ENCODE measurements at regions not wholly inside any gene's neighbourhood (a gene's known extent, or its start where the extent isn't known, plus 50 kb on each side); places are given as distances from the start of the nearest gene placed in this dataset.
"Not testable (repeated sequence)": the region's sequence is repeated elsewhere in the genome, so short reads cannot be mapped to it uniquely, and the experiment has no call there.

GRCh38 chr20:5465604-5465927 lies 145.2 kb downstream of the GPCPD1 start:
- in situ Hi-C loops (cut with MboI) = no loop called here
- no peak for DNase-seq
- no peaks in the 10 kb centered on the region for H3K4me1 ChIP-seq (ENCODE audit: insufficient read depth)
- 48 to 52% methylated on average over 5 of the region's 5 CpGs for WGBS, 2 experiments (ENCODE audit: low coverage in 1 of 2, low lambda C conversion rate in 2 of 2, missing lambda C conversion rate in 2 of 2)
- no peak overlapping the region for H3K9ac ChIP-seq
- H3F3A ChIP-seq (ENCODE audit: insufficient read depth) = no peaks in the 10 kb centered on the region
- H4K20me1 ChIP-seq (ENCODE audit: insufficient read depth) = no peaks in the 10 kb centered on the region
- TF ChIP-seq EZH2phosphoT487 (IDR thresholded peaks at IDR 0.05; ENCODE audit: insufficient read depth, low read depth) (no peak), EZH2 (IDR thresholded peaks at IDR 0.05; ENCODE audit: insufficient read depth, poor library complexity, severe bottlenecking) (no peak)
- no peak overlapping the region for H3K4me2 ChIP-seq (ENCODE audit: unreplicated experiment)
- H3K9me3 ChIP-seq (ENCODE audit: low read depth) = no peaks in the 10 kb centered on the region
- no peaks in the 10 kb centered on the region for H3K79me2 ChIP-seq (ENCODE audit: insufficient read depth)
- no peaks in the 10 kb centered on the region for H3K9me2 ChIP-seq (ENCODE audit: insufficient read depth)
- no peak overlapping the region for H3K27ac ChIP-seq
- no peak overlapping the region for H3K4me3 ChIP-seq
- no peaks in the 10 kb centered on the region for H3K36me3 ChIP-seq (ENCODE audit: low read depth)
- no peak overlapping the region for H2AFZ ChIP-seq
- peaks cover 11% of the 10 kb centered on the region; the same call in 1 of the 2 replicates for H3K27me3 ChIP-seq (replicated peaks; ENCODE audit: insufficient read depth)

GRCh38 chr20:5464901-5465603 lies 145.8 kb downstream of the GPCPD1 start:
- peaks cover 11% of the 10 kb centered on the region; the same call in 1 of the 2 replicates for H3K27me3 ChIP-seq (replicated peaks; ENCODE audit: insufficient read depth)
- H3K4me3 ChIP-seq = no peak overlapping the region
- H4K20me1 ChIP-seq (ENCODE audit: insufficient read depth) = no peaks in the 10 kb centered on the region
- DNase-seq = no peak
- WGBS, 2 experiments (ENCODE audit: low coverage in 1 of 2, low lambda C conversion rate in 2 of 2, missing lambda C conversion rate in 2 of 2) = 51 to 55% methylated on average over 23 of the region's 23 CpGs
- H3K4me1 ChIP-seq (ENCODE audit: insufficient read depth) = no peaks in the 10 kb centered on the region
- H3K9ac ChIP-seq = no peak overlapping the region
- H3K36me3 ChIP-seq (ENCODE audit: low read depth) = no peaks in the 10 kb centered on the region
- no peak for TF ChIP-seq EZH2 (IDR thresholded peaks at IDR 0.05; ENCODE audit: insufficient read depth, poor library complexity, severe bottlenecking)
- TF ChIP-seq EZH2phosphoT487 (IDR thresholded peaks at IDR 0.05; ENCODE audit: insufficient read depth, low read depth) = no peak
- H3K27ac ChIP-seq = no peak overlapping the region
- H3K4me2 ChIP-seq (ENCODE audit: unreplicated experiment) = no peak overlapping the region
- H3K79me2 ChIP-seq (ENCODE audit: insufficient read depth) = no peaks in the 10 kb centered on the region
- H3K9me3 ChIP-seq (ENCODE audit: low read depth) = no peaks in the 10 kb centered on the region
- no peaks in the 10 kb centered on the region for H3K9me2 ChIP-seq (ENCODE audit: insufficient read depth)
- in situ Hi-C loops (cut with MboI) = no loop called here
- H3F3A ChIP-seq (ENCODE audit: insufficient read depth) = no peaks in the 10 kb centered on the region
- no peak overlapping the region for H2AFZ ChIP-seq

- H3K9ac ChIP-seq = no peak overlapping the region
- WGBS, 2 experiments (ENCODE audit: low coverage in 1 of 2, low lambda C conversion rate in 2 of 2, missing lambda C conversion rate in 2 of 2) = 18 to 21% methylated on average over 8 of the region's 8 CpGs
- no peaks in the 10 kb centered on the region for H3F3A ChIP-seq (ENCODE audit: insufficient read depth)
- H3K9me2 ChIP-seq (ENCODE audit: insufficient read depth) = no peaks in the 10 kb centered on the region
- H3K4me3 ChIP-seq = no peak overlapping the region
- no peak for DNase-seq
- no peak for TF ChIP-seq EZH2phosphoT487 (IDR thresholded peaks at IDR 0.05; ENCODE audit: insufficient read depth, low read depth)
- TF ChIP-seq EZH2 (IDR thresholded peaks at IDR 0.05; ENCODE audit: insufficient read depth, poor library complexity, severe bottlenecking) = no peak
- H2AFZ ChIP-seq = no peak overlapping the region
- no peaks in the 10 kb centered on the region for H3K9me3 ChIP-seq (ENCODE audit: low read depth)
- 0 out of 2 replicates have a peak, but pooled peaks cover 5% of the 10 kb centered on the region for H3K27me3 ChIP-seq (replicated peaks; ENCODE audit: insufficient read depth)
- H3K79me2 ChIP-seq (ENCODE audit: insufficient read depth) = no peaks in the 10 kb centered on the region
- no peak overlapping the region for H3K4me2 ChIP-seq (ENCODE audit: unreplicated experiment)
- H4K20me1 ChIP-seq (ENCODE audit: insufficient read depth) = no peaks in the 10 kb centered on the region
- no peaks in the 10 kb centered on the region for H3K36me3 ChIP-seq (ENCODE audit: low read depth)
- H3K4me1 ChIP-seq (ENCODE audit: insufficient read depth) = no peaks in the 10 kb centered on the region
- in situ Hi-C loops (cut with MboI) = no loop called here
- H3K27ac ChIP-seq = no peak overlapping the region
Measured at GRCh38 chr20:5463007-5463686, 146.4 kb upstream of the PROKR2 start.

GRCh38 chr20:5453745-5454144 lies 137.0 kb upstream of the PROKR2 start:
- in situ Hi-C loops (cut with MboI); H3K79me2 ChIP-seq (ENCODE audit: insufficient read depth): not testable (repeated sequence)

GRCh38 chr20:5453316-5453715 lies 136.6 kb upstream of the PROKR2 start:
- 70 to 81% methylated on average over 11 to 24 of the region's 38 CpGs for WGBS, 2 experiments (ENCODE audit: low coverage in 1 of 2, low lambda C conversion rate in 2 of 2, missing lambda C conversion rate in 2 of 2)
- H4K20me1 ChIP-seq (ENCODE audit: insufficient read depth); H3K9me2 ChIP-seq (ENCODE audit: insufficient read depth); H3K79me2 ChIP-seq (ENCODE audit: insufficient read depth); H3K4me3 ChIP-seq; H3K4me1 ChIP-seq (ENCODE audit: insufficient read depth); in situ Hi-C loops (cut with MboI); H2AFZ ChIP-seq; H3K36me3 ChIP-seq (ENCODE audit: low read depth); H3K9me3 ChIP-seq (ENCODE audit: low read depth); H3F3A ChIP-seq (ENCODE audit: insufficient read depth); H3K27me3 ChIP-seq (replicated peaks; ENCODE audit: insufficient read depth); H3K4me2 ChIP-seq (ENCODE audit: unreplicated experiment); H3K9ac ChIP-seq; DNase-seq; H3K27ac ChIP-seq: not testable (repeated sequence)

More at GRCh38 chr20:5453745-5454144, 137.0 kb upstream of the PROKR2 start:
- H3K27ac ChIP-seq; H3K4me1 ChIP-seq (ENCODE audit: insufficient read depth); H3F3A ChIP-seq (ENCODE audit: insufficient read depth); H3K9me3 ChIP-seq (ENCODE audit: low read depth); H4K20me1 ChIP-seq (ENCODE audit: insufficient read depth); H3K36me3 ChIP-seq (ENCODE audit: low read depth); H3K4me3 ChIP-seq; H3K9ac ChIP-seq; H3K4me2 ChIP-seq (ENCODE audit: unreplicated experiment); DNase-seq; H2AFZ ChIP-seq; H3K27me3 ChIP-seq (replicated peaks; ENCODE audit: insufficient read depth); H3K9me2 ChIP-seq (ENCODE audit: insufficient read depth): not testable (repeated sequence)
- WGBS, 2 experiments (ENCODE audit: low coverage in 1 of 2, low lambda C conversion rate in 2 of 2, missing lambda C conversion rate in 2 of 2) = 13 to 18% methylated on average over 7 of the region's 7 CpGs

- WGBS, 2 experiments (ENCODE audit: low coverage in 1 of 2, low lambda C conversion rate in 2 of 2, missing lambda C conversion rate in 2 of 2) = 92% methylated on average over 18 of the region's 30 CpGs; no CpG with 5 or more reads in 1 of the 2 experiments
- H3K9me3 ChIP-seq (ENCODE audit: low read depth); H3K4me1 ChIP-seq (ENCODE audit: insufficient read depth); H3F3A ChIP-seq (ENCODE audit: insufficient read depth); H3K4me2 ChIP-seq (ENCODE audit: unreplicated experiment); H3K27ac ChIP-seq; H3K79me2 ChIP-seq (ENCODE audit: insufficient read depth); H3K27me3 ChIP-seq (replicated peaks; ENCODE audit: insufficient read depth); H3K9ac ChIP-seq; DNase-seq; H3K36me3 ChIP-seq (ENCODE audit: low read depth); H4K20me1 ChIP-seq (ENCODE audit: insufficient read depth); H3K9me2 ChIP-seq (ENCODE audit: insufficient read depth); in situ Hi-C loops (cut with MboI); H2AFZ ChIP-seq; H3K4me3 ChIP-seq: not testable (repeated sequence)
Measured at GRCh38 chr20:5452691-5453090, 135.9 kb upstream of the PROKR2 start.

- DNase-seq; H3K4me2 ChIP-seq (ENCODE audit: unreplicated experiment); H3F3A ChIP-seq (ENCODE audit: insufficient read depth); H3K79me2 ChIP-seq (ENCODE audit: insufficient read depth); H2AFZ ChIP-seq; H4K20me1 ChIP-seq (ENCODE audit: insufficient read depth); H3K27me3 ChIP-seq (replicated peaks; ENCODE audit: insufficient read depth); H3K9ac ChIP-seq; H3K4me1 ChIP-seq (ENCODE audit: insufficient read depth); H3K27ac ChIP-seq; H3K4me3 ChIP-seq; H3K9me2 ChIP-seq (ENCODE audit: insufficient read depth); in situ Hi-C loops (cut with MboI); H3K9me3 ChIP-seq (ENCODE audit: low read depth); H3K36me3 ChIP-seq (ENCODE audit: low read depth): not testable (repeated sequence)
- 74 to 80% methylated on average over 10 to 26 of the region's 26 CpGs for WGBS, 2 experiments (ENCODE audit: low coverage in 1 of 2, low lambda C conversion rate in 2 of 2, missing lambda C conversion rate in 2 of 2)
Measured at GRCh38 chr20:5452286-5452685, 135.5 kb upstream of the PROKR2 start.
